ENCODE measurements at regions not wholly inside any gene's neighbourhood (a gene's known extent, or its start where the extent isn't known, plus 50 kb on each side); places are given as distances from the start of the nearest gene placed in this dataset.

DNA sequence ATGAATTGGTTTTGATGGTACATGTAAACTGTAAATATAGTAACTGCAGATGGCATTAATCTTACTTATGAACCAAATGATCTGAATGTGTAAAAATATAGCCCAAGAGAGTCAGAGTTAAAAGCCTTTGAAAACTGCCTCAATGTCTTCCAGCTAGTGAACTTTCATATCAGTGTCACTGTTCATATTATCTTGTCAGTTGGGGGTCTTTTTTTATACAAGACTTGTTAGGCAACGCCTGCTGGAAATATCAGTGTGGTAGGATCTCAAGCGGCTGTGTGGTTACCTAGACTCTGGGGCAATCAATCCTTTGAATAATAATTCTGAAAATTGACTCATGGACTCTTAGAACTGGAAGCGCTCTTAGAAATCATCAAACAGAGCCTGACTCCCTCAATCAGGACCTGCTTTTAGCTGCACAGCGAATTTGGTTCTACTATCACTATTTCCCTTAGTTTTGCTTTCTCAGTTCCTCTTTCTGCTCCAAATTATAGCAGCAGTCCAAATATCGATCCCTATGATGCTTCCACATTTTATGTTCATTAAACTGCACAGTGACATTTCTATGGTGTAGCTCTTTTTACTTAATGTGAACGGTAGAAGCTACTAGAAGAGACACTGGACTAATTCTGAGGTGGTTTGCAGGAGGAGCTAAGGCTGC lies 100.1 kb upstream of the COL1A2 start:
- Histone ChIP-seq H3K27ac (ENCODE audit: low read depth, low read length) (no peak overlapping the region), H3K4me1 (ENCODE audit: insufficient read depth, low read length) (no peaks in the 10 kb centered on the region), H3K36me3 (ENCODE audit: insufficient read depth, low read length) (no peaks in the 10 kb centered on the region), H3K9me3 (ENCODE audit: low read length) (no peaks in the 10 kb centered on the region), H3K4me3 (ENCODE audit: low read length) (no peak overlapping the region), H3K27me3 (ENCODE audit: insufficient read depth, low read length, poor library complexity, severe bottlenecking) (no peaks in the 10 kb centered on the region)
- Mint-ChIP-seq H3K27ac (no peak overlapping the region), H3K9me3 (no peaks in the 10 kb centered on the region), H3K4me1 (no peaks in the 10 kb centered on the region), H3K4me3 (no peak overlapping the region), H3K36me3 (no peaks in the 10 kb centered on the region), H3K27me3 (no peaks in the 10 kb centered on the region)
- no peak for DNase-seq
- ChIA-PET POLR2A (no interaction called here), CTCF (no interaction called here)

DNA sequence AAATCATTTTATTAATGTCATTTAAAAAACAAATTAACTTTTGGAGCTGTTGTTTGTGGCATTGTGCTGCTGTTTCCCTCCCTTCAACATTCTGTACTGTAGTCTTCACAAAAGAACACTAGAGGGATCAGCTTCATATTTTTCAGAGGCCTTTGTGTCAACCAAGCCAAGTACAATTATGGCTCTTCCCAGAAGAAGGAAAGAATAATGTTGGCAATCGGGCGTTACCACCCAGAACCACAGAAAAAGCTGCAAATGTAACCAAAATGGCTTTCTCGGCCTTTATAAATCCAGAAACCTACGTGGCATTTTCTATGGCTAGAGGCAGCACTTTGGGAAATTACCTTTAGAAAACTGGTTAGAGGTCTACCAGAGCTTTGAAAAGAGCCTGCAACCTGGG lies 98.8 kb upstream of the COL1A2 start:
- no peaks in the 10 kb centered on the region for H3K9me3 Mint-ChIP-seq
- CTCF ChIA-PET = no interaction called here
- H3K4me3 ChIP-seq (ENCODE audit: low read length) = no peak overlapping the region

DNA sequence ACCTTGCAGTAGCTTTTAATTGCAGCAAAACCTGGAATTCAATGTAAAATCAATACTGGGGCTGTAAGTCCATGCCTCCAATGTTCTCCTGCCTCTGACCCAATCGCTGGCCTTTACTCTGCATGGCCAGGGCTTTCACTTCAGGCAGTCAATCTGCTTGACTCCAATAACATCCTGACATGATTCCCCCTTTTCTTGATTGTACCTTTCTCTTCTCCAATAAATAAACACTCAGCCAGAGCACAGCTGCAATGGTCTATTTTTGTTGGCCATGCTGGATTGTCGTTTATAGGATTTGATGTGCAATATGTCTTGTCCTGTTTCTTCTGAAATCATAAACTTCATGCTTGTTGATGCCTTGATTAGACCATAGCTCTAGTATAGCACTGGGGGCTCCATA lies 97.8 kb upstream of the COL1A2 start:
- Mint-ChIP-seq H3K9me3 (no peaks in the 10 kb centered on the region), H3K36me3 (no peaks in the 10 kb centered on the region), H3K4me3 (no peak overlapping the region), H3K4me1 (no peaks in the 10 kb centered on the region), H3K27me3 (no peaks in the 10 kb centered on the region), H3K27ac (no peak overlapping the region)
- ChIA-PET CTCF (no interaction called here), POLR2A (no interaction called here)
- H3K27me3 ChIP-seq (ENCODE audit: insufficient read depth, low read length, poor library complexity, severe bottlenecking) = no peaks in the 10 kb centered on the region
- no peak for DNase-seq
- no peaks in the 10 kb centered on the region for H3K36me3 ChIP-seq (ENCODE audit: insufficient read depth, low read length)
- H3K27ac ChIP-seq (ENCODE audit: low read depth, low read length) = no peak overlapping the region
- no peaks in the 10 kb centered on the region for H3K4me1 ChIP-seq (ENCODE audit: insufficient read depth, low read length)
- no peaks in the 10 kb centered on the region for H3K9me3 ChIP-seq (ENCODE audit: low read length)
- H3K4me3 ChIP-seq (ENCODE audit: low read length) = no peak overlapping the region

More for the DNA sequence above, 98.8 kb upstream of the COL1A2 start:
- Histone ChIP-seq H3K36me3 (ENCODE audit: insufficient read depth, low read length) (no peaks in the 10 kb centered on the region), H3K4me1 (ENCODE audit: insufficient read depth, low read length) (no peaks in the 10 kb centered on the region), H3K9me3 (ENCODE audit: low read length) (no peaks in the 10 kb centered on the region), H3K27ac (ENCODE audit: low read depth, low read length) (no peak overlapping the region), H3K27me3 (ENCODE audit: insufficient read depth, low read length, poor library complexity, severe bottlenecking) (no peaks in the 10 kb centered on the region)
- Mint-ChIP-seq H3K27me3 (no peaks in the 10 kb centered on the region), H3K36me3 (no peaks in the 10 kb centered on the region), H3K4me3 (no peak overlapping the region), H3K27ac (no peak overlapping the region), H3K4me1 (no peaks in the 10 kb centered on the region)
- POLR2A ChIA-PET = no interaction called here
- no peak for DNase-seq

DNA sequence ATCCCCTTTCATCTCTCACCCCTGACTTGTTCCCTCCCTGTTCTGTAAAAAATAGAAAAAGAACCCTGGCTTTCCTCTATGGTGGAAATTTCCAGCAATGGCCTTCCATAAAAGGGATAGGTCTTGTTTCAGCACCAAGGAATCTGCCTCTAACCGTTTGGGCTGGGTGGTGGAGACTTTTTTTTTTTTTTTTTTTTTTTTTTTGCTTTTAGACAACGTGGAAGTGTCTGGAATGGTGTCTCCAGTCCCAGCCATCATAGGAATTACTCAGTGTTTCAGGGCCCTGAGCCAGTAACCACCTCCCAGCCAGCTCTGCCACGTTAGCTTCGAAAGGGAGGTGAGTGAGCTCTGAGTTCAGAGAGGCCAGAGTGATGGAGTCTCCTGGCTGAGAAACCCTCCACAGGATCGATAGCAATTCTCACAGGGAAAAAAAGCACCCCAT lies 97.3 kb upstream of the COL1A2 start:
- Mint-ChIP-seq H3K36me3 (no peaks in the 10 kb centered on the region), H3K27me3 (no peaks in the 10 kb centered on the region)
- CTCF ChIA-PET = no interaction called here

DNA sequence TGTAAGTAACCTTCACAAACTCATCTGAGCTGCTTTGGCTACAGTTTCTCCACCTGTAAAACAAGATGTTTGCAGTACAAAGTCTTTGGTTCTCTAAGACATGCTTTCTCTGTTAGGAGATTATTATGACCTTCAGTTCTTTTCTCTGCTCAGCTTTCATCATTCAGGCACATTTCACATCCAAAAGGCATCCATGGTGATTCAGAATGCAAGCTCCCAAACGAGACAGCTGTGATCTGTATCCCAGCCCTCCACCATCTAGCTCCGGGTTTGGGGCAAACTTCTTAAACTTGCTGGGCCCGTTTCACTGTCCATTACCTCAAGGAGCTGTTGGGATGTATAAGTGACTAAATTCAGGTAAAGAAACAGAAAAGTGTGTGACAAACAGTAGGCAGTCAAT lies 95.8 kb upstream of the COL1A2 start:
- no peak for DNase-seq
- peaks cover 0 to 3% (median 0%) of the 10 kb centered on the region in 5 donors for H3K9me3 Mint-ChIP-seq
- H3K4me3 Mint-ChIP-seq = no peak overlapping the region
- H3K4me1 Mint-ChIP-seq = no peaks in the 10 kb centered on the region
- Histone ChIP-seq H3K36me3 (ENCODE audit: insufficient read depth, low read length) (no peaks in the 10 kb centered on the region), H3K4me3 (ENCODE audit: low read length) (no peak overlapping the region), H3K9me3 (ENCODE audit: low read length) (no peaks in the 10 kb centered on the region), H3K27ac (ENCODE audit: low read depth, low read length) (no peak overlapping the region), H3K4me1 (ENCODE audit: insufficient read depth, low read length) (no peaks in the 10 kb centered on the region), H3K27me3 (ENCODE audit: insufficient read depth, low read length, poor library complexity, severe bottlenecking) (no peaks in the 10 kb centered on the region)
- no peaks in the 10 kb centered on the region for H3K27me3 Mint-ChIP-seq
- H3K27ac Mint-ChIP-seq = no peak overlapping the region
- no peaks in the 10 kb centered on the region for H3K36me3 Mint-ChIP-seq
- POLR2A ChIA-PET = no interaction called here
- CTCF ChIA-PET = no interaction called here

More for the DNA sequence above, 97.3 kb upstream of the COL1A2 start:
- H3K4me3 ChIP-seq (ENCODE audit: low read length) = no peak overlapping the region
- no peak overlapping the region for H3K4me3 Mint-ChIP-seq
- DNase-seq = no peak
- no peaks in the 10 kb centered on the region for H3K4me1 Mint-ChIP-seq
- no peaks in the 10 kb centered on the region for H3K9me3 Mint-ChIP-seq
- no peaks in the 10 kb centered on the region for H3K9me3 ChIP-seq (ENCODE audit: low read length)
- no peaks in the 10 kb centered on the region for H3K36me3 ChIP-seq (ENCODE audit: insufficient read depth, low read length)
- no peaks in the 10 kb centered on the region for H3K4me1 ChIP-seq (ENCODE audit: insufficient read depth, low read length)
- H3K27ac ChIP-seq (ENCODE audit: low read depth, low read length) = no peak overlapping the region
- H3K27me3 ChIP-seq (ENCODE audit: insufficient read depth, low read length, poor library complexity, severe bottlenecking) = no peaks in the 10 kb centered on the region
- POLR2A ChIA-PET = no interaction called here
- H3K27ac Mint-ChIP-seq = no peak overlapping the region

DNA sequence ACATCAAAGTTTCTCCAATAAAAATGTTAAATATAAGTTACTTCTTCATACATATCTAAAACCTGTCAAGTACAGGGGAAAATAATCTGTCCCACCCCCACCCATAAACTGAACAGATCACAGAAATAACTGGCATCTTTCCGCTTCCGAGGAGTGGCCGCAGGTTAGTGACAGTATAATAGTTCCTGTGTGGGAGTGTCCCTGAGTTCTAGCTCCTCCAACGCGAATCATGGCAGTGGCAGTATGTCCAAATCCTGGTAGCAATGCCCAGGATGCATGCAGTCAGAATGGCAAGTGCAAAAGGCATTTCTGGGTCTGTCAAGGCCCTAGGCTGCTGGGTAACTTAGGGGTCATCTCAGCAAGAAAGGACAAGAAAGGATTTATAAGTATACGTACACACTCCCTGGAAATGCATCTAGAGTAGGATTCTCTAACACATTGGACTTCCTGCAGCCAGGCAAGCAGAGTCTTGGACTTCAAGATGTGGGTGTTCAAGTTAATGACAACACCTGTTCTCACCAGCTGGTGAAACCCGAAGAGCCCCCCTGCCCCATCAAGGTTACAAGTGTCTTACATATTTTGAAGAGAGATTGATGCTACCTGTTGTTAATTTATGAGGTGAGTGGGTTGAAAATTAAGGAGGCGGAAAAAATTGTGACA lies 94.4 kb upstream of the COL1A2 start:
- no peaks in the 10 kb centered on the region for H3K4me1 Mint-ChIP-seq

DNA sequence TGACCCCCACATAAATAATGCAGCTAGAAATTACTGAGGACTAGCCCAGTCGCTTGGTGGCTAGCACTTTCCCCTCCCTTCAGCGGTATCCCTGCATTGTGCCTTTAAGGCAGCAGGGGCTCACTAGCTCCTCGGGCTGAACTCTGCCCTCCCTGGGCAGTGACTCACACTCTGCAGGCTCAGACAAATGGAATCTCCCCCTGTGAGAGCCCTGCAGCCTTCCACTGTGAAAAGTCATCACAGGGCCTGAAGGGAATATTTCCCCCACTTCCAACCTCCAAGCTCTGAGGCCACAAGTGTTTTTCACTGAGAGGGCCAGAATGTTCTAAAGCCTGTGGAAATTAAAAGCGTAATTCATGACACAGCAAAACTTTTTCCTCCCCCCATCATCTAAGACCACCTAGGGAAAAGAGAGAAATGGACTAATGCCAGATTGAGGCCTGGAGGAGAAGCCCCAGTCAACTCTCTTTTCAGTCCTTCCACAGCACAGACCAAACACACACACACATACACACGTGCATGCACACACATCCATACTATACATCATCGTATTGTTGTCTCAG lies 93.6 kb upstream of the COL1A2 start:
- CTCF ChIA-PET = no interaction called here
- Mint-ChIP-seq H3K27ac (no peak overlapping the region), H3K36me3 (no peaks in the 10 kb centered on the region), H3K9me3 (peaks cover 0 to 5% (median 0%) of the 10 kb centered on the region in 5 donors), H3K27me3 (no peaks in the 10 kb centered on the region), H3K4me1 (no peaks in the 10 kb centered on the region), H3K4me3 (no peak overlapping the region)
- POLR2A ChIA-PET = no interaction called here
- H3K27me3 ChIP-seq (ENCODE audit: insufficient read depth, low read length, poor library complexity, severe bottlenecking) = no peaks in the 10 kb centered on the region
- no peak overlapping the region for H3K27ac ChIP-seq (ENCODE audit: low read depth, low read length)
- no peaks in the 10 kb centered on the region for H3K9me3 ChIP-seq (ENCODE audit: low read length)
- H3K36me3 ChIP-seq (ENCODE audit: insufficient read depth, low read length) = no peaks in the 10 kb centered on the region
- no peak for DNase-seq
- no peaks in the 10 kb centered on the region for H3K4me1 ChIP-seq (ENCODE audit: insufficient read depth, low read length)
- no peak overlapping the region for H3K4me3 ChIP-seq (ENCODE audit: low read length)

More for the DNA sequence above, 94.4 kb upstream of the COL1A2 start:
- Histone ChIP-seq H3K4me3 (ENCODE audit: low read length) (no peak overlapping the region), H3K27me3 (ENCODE audit: insufficient read depth, low read length, poor library complexity, severe bottlenecking) (no peaks in the 10 kb centered on the region), H3K4me1 (ENCODE audit: insufficient read depth, low read length) (no peaks in the 10 kb centered on the region), H3K9me3 (ENCODE audit: low read length) (no peaks in the 10 kb centered on the region), H3K27ac (ENCODE audit: low read depth, low read length) (no peak overlapping the region), H3K36me3 (ENCODE audit: insufficient read depth, low read length) (no peaks in the 10 kb centered on the region)
- DNase-seq = no peak
- H3K9me3 Mint-ChIP-seq = peaks cover 0 to 5% (median 0%) of the 10 kb centered on the region in 5 donors
- H3K36me3 Mint-ChIP-seq = no peaks in the 10 kb centered on the region
- H3K4me3 Mint-ChIP-seq = no peak overlapping the region
- H3K27me3 Mint-ChIP-seq = no peaks in the 10 kb centered on the region
- CTCF ChIA-PET = no interaction called here
- POLR2A ChIA-PET = no interaction called here
- H3K27ac Mint-ChIP-seq = no peak overlapping the region

DNA sequence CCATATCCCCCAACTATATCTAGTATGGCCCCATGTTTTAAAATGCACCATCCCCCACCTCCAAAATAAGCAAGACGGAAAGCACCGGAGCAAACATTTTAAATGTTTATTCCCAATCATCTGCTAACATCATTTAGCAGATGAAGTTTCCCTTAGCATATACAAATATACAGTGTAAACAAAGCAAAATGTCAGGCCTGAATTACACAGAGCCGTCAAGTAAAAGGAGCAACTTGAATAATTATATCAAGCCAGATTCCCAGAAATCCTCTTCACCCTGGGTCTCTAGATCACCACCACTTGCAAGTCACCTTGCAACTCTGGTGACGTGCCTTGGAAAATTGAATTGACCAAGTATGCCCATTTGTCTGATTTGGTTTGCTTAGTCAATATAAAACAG lies 91.6 kb upstream of the COL1A2 start:
- ChIA-PET POLR2A (no interaction called here), CTCF (no interaction called here)
- H3K4me3 ChIP-seq (ENCODE audit: low read length) = no peak overlapping the region
- no peaks in the 10 kb centered on the region for H3K9me3 ChIP-seq (ENCODE audit: low read length)
- Mint-ChIP-seq H3K4me1 (no peaks in the 10 kb centered on the region), H3K4me3 (no peak overlapping the region), H3K27me3 (no peaks in the 10 kb centered on the region), H3K36me3 (peaks cover 0 to 2% (median 0%) of the 10 kb centered on the region in 3 donors), H3K27ac (no peak overlapping the region), H3K9me3 (peaks cover 0 to 5% (median 0%) of the 10 kb centered on the region in 5 donors)
- H3K4me1 ChIP-seq (ENCODE audit: insufficient read depth, low read length) = no peaks in the 10 kb centered on the region
- no peak for DNase-seq
- no peaks in the 10 kb centered on the region for H3K27me3 ChIP-seq (ENCODE audit: insufficient read depth, low read length, poor library complexity, severe bottlenecking)
- no peak overlapping the region for H3K27ac ChIP-seq (ENCODE audit: low read depth, low read length)
- no peaks in the 10 kb centered on the region for H3K36me3 ChIP-seq (ENCODE audit: insufficient read depth, low read length)
